ENCODE measurements at regions not wholly inside any gene's neighbourhood (a gene's known extent, or its start where the extent isn't known, plus 50 kb on each side); places are given as distances from the start of the nearest gene placed in this dataset.

DNA sequence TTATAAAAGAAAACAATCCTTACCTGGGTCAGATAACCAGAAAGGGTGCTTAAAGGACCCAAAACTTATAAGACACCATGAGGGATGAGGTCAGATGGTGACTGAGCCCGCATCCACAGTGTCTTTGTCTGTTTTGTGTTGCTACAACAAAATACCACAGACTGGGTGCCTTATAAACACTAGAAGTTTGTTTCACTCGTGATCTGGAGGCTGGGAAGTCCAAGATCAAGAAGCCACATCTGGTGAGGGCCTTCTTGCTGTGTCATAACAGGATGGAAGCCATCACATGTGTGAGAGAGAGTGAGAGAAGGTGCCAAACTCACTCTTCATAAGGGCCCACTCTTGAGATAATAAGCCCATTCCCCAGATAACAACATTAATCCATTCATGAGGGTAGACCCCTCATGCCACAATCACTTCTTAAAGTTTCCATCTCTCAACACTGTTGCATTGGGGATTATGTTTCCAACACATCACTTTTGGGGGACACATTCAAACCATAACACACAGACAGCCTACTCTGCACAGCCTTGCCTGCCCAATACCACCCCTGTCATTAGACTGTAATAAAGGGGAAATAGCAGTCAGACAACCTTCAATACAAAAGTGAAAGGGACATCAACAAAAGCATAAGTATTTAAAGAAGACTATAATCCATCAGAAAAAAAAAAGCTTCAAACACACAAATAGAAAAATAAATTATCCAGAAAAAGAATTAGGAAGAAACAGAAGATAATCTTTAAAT lies 249.8 kb downstream of the ANAPC1 start:
- TF ChIP-seq POLR2A (IDR thresholded peaks at IDR 0.05) (no peak), EP300 (IDR thresholded peaks at IDR 0.05) (no peak), POLR2AphosphoS5 (IDR thresholded peaks at IDR 0.05) (no peak)
- TF ChIP-seq, protein P1, sequence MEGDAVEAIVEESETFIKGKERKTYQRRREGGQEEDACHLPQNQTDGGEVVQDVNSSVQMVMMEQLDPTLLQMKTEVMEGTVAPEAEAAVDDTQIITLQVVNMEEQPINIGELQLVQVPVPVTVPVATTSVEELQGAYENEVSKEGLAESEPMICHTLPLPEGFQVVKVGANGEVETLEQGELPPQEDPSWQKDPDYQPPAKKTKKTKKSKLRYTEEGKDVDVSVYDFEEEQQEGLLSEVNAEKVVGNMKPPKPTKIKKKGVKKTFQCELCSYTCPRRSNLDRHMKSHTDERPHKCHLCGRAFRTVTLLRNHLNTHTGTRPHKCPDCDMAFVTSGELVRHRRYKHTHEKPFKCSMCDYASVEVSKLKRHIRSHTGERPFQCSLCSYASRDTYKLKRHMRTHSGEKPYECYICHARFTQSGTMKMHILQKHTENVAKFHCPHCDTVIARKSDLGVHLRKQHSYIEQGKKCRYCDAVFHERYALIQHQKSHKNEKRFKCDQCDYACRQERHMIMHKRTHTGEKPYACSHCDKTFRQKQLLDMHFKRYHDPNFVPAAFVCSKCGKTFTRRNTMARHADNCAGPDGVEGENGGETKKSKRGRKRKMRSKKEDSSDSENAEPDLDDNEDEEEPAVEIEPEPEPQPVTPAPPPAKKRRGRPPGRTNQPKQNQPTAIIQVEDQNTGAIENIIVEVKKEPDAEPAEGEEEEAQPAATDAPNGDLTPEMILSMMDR (IDR thresholded peaks at IDR 0.05) = no peak
- no peaks in the 10 kb centered on the region for H3K36me3 ChIP-seq

DNA sequence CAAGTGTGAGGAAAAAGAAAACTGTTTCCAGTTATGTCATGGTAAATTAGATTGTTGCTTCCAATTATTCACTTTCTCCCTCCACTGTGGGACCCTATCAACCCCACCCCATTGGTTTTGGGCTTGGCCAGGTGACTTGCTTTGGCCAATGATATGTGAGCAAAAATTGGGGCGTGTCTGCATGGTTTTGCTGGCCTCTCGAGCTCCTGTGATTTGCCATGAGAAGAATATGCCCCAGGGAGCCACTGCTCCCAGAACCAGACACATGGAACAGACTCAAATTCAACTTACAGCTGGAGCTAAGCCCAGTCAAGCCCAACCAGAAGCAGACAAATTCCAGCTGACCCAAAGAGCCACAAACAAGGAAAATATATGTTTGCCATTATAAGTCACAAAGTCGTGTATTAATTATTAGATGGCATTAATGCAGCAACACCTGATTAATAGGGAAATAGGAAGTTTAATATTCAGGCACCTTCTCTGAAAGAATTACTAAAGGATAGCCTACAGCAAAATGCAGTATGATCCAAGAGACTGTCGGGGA lies 248.9 kb downstream of the ANAPC1 start:
- Histone ChIP-seq H3K27me3 (no peaks in the 10 kb centered on the region), H3K36me3 (no peaks in the 10 kb centered on the region), H3K9me3 (peaks cover 0 to 7% (median 2%) of the 10 kb centered on the region in 4 donors), H3K4me3 (no peak overlapping the region), H3K4me1 (no peaks in the 10 kb centered on the region), H3K27ac (no peak overlapping the region)
- 87 to 88% methylated on average over 4 of the region's 4 CpGs for WGBS, 2 donors
- DNase-seq = no peak
- TF ChIP-seq, protein P1 (IDR thresholded peaks at IDR 0.05) = no peak
- TF ChIP-seq POLR2A (IDR thresholded peaks at IDR 0.05) (no peak), POLR2AphosphoS5 (IDR thresholded peaks at IDR 0.05) (no peak), EP300 (IDR thresholded peaks at IDR 0.05) (no peak)
- intact Hi-C loops (cut with DNase I) = no loop called here

More for the DNA sequence above, 249.8 kb downstream of the ANAPC1 start:
- Histone ChIP-seq H3K27me3 (no peaks in the 10 kb centered on the region), H3K4me3 (no peak overlapping the region), H3K4me1 (no peaks in the 10 kb centered on the region), H3K27ac (no peak overlapping the region), H3K9me3 (peaks cover 0 to 7% (median 3%) of the 10 kb centered on the region in 4 donors)
- DNase-seq = no peak
- intact Hi-C loops (cut with DNase I) = no loop called here
- 66 to 77% methylated on average over 2 of the region's 2 CpGs for WGBS, 2 donors

DNA sequence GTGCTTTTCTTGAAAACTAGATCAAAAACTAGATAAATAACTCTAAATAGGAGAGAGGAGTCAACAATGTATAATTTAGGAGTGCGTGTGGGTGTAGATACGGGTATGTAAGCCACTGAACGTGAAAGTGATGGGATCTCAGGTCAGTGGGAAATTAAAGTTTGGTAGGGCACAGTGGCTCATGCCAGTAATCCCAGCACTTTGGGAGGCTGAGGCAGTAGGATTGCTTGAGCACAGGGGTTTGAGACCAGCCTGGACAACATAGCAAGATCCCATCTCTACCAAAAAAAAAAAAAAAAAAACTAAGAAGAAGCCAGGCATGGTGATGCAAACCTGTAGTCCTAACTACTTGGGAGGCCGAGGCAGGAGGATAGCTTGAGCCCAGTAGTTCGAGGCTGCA lies 247.1 kb downstream of the ANAPC1 start:
- DNase-seq = no peak
- TF ChIP-seq, protein P1 (IDR thresholded peaks at IDR 0.05) = no peak
- TF ChIP-seq POLR2A (IDR thresholded peaks at IDR 0.05) (no peak), EP300 (IDR thresholded peaks at IDR 0.05) (no peak), POLR2AphosphoS5 (IDR thresholded peaks at IDR 0.05) (no peak)
- H3K27ac ChIP-seq = no peak overlapping the region
- peaks cover 0 to 7% (median 2%) of the 10 kb centered on the region in 4 donors for H3K9me3 ChIP-seq
- intact Hi-C loops (cut with DNase I) = no loop called here
- 93 to 94% methylated on average over 5 of the region's 5 CpGs for WGBS, 2 donors
- no peak overlapping the region for H3K4me3 ChIP-seq
- H3K4me1 ChIP-seq = no peaks in the 10 kb centered on the region
- H3K27me3 ChIP-seq = no peaks in the 10 kb centered on the region
- H3K36me3 ChIP-seq = no peaks in the 10 kb centered on the region

DNA sequence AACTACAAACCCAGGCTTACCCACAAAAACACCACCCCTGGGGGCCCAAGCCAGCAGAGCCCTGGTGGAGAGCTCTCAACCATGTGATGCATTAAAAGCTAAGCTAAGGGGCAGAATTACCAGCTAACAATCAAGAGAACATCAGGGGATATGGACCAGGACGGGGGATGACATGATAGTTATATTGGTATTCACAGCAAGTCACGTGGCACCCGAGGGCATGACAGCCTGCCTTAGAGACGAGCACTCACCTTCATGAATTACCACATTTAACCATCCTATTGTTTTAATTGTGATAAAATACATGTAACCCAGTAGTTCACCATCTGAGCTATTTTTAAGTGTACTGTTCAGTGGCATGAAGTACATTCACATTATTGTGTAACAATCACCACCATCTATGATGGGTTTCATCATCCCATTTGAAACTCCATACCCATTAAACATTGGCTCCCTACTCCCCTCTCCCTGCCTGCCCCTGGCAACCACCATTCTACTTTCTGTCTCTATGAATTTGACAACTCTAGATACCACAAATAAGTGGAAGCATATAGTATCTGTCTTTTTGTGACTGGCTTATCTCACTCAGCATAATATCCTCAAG lies 245.6 kb downstream of the ANAPC1 start:
- Histone ChIP-seq H3K4me1 (no peaks in the 10 kb centered on the region), H3K27ac (no peak overlapping the region), H3K36me3 (no peaks in the 10 kb centered on the region), H3K27me3 (no peaks in the 10 kb centered on the region), H3K9me3 (peaks cover 0 to 7% (median 2%) of the 10 kb centered on the region in 4 donors), H3K4me3 (no peak overlapping the region)
- WGBS, 2 donors = 96 to 98% methylated on average over 4 of the region's 4 CpGs
- DNase-seq = no peak
- TF ChIP-seq POLR2A (IDR thresholded peaks at IDR 0.05) (no peak), EP300 (IDR thresholded peaks at IDR 0.05) (no peak), POLR2AphosphoS5 (IDR thresholded peaks at IDR 0.05) (no peak)
- intact Hi-C loops (cut with DNase I) = no loop called here

DNA sequence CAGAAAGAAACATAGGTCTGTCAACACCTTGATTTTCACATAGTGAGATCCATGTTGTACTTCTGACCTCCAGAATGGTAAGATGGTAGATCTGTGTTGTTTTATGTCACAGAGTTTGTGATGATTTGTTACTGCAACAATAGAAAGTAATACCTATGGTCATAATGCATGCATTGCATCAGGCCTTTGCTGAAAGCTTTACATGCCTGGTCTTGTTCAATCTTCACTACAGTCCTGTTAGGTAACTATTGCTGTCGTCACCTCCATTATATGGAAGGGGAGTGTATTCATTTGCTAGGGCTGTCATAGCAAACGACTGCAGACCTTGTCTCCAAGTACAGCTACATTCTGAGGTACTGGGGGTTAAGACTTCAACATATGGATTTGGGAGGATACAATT lies 243.5 kb downstream of the ANAPC1 start:
- Histone ChIP-seq H3K27me3 (no peaks in the 10 kb centered on the region), H3K9me3 (peaks cover 0 to 7% (median 2%) of the 10 kb centered on the region in 4 donors), H3K36me3 (no peaks in the 10 kb centered on the region), H3K27ac (no peak overlapping the region), H3K4me3 (no peak overlapping the region), H3K4me1 (no peaks in the 10 kb centered on the region)
- TF ChIP-seq, protein P1 (IDR thresholded peaks at IDR 0.05) = no peak
- TF ChIP-seq POLR2AphosphoS5 (IDR thresholded peaks at IDR 0.05) (no peak), POLR2A (IDR thresholded peaks at IDR 0.05) (no peak), EP300 (IDR thresholded peaks at IDR 0.05) (no peak)
- DNase-seq = no peak
- 83 to 88% methylated on average over 2 of the region's 2 CpGs for WGBS, 2 donors
- intact Hi-C loops (cut with DNase I) = no loop called here

Data from sigmoid colon (tissue), 6 donors.